Gastrocnemius medialis (tissue), 4 donors: ENCODE measurements at regions not wholly inside any gene's neighbourhood (a gene's known extent, or its start where the extent isn't known, plus 50 kb on each side); places are given as distances from the start of the nearest gene placed in this dataset.

Experiments used
- POLR2A ChIP-seq, 2 donors: fragments of 450-650 bp; IDR thresholded peaks; one replicate each; pipeline ENCODE4 v1.6.1; 2017; ENCODE audit warnings: antibody characterized with exemption in 2 of 2, mild to moderate bottlenecking in 2 of 2, moderate library complexity in 2 of 2
- TF ChIP-seq, protein P1 (sequence below), 5 experiments: fragments of 450-650 bp in 3 of 5; fragments of 200-600 bp in 2 of 5; sonication (generic) in 2 of 5; IDR thresholded peaks in 4 of 5; conservative IDR thresholded peaks in 1 of 5; 1 replicate in 4 of 5; 2 replicates in 1 of 5; pipeline ENCODE4 v1.5.1; 2016 to 2019; ENCODE audit warnings: antibody characterized with exemption in 5 of 5, mild to moderate bottlenecking in 3 of 5, moderate library complexity in 3 of 5

DNA sequence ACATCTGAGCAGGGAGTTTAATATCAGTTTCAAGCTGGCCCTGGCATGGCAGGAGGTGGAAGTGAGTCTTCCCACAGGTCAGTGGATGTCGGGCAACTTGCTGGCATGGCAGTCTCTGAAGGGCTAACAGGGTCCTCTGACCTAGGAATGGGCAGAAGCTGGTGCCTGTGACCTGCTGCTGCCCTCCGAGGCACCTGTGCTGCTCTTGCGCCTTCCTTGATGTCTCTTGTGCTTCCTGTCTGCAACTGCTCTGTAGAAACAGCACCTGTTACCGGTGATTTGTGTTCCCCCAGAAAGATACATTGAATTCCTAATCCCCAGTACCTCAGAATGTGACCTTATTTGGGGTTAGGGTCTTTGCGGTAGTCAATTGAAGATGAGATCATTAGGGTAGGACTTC, 86.5 kb upstream of the SLC22A11 start:
- TF ChIP-seq, protein P1, sequence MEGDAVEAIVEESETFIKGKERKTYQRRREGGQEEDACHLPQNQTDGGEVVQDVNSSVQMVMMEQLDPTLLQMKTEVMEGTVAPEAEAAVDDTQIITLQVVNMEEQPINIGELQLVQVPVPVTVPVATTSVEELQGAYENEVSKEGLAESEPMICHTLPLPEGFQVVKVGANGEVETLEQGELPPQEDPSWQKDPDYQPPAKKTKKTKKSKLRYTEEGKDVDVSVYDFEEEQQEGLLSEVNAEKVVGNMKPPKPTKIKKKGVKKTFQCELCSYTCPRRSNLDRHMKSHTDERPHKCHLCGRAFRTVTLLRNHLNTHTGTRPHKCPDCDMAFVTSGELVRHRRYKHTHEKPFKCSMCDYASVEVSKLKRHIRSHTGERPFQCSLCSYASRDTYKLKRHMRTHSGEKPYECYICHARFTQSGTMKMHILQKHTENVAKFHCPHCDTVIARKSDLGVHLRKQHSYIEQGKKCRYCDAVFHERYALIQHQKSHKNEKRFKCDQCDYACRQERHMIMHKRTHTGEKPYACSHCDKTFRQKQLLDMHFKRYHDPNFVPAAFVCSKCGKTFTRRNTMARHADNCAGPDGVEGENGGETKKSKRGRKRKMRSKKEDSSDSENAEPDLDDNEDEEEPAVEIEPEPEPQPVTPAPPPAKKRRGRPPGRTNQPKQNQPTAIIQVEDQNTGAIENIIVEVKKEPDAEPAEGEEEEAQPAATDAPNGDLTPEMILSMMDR (IDR thresholded peaks at IDR 0.05 in 4 of 5, conservative IDR thresholded peaks at IDR 0.05 in 1 of 5): no peak
- no peak for TF ChIP-seq POLR2A (IDR thresholded peaks at IDR 0.05)
